Body of pancreas (tissue), 4 donors: ENCODE measurements at regions not wholly inside any gene's neighbourhood (a gene's known extent, or its start where the extent isn't known, plus 50 kb on each side); places are given as distances from the start of the nearest gene placed in this dataset.

ENCODE experiments used
- CTCF ChIP-seq, 7 experiments: fragments of 450-650 bp in 4 of 7; fragments of 200-600 bp in 3 of 7; sonication (generic) in 3 of 7; IDR thresholded peaks; one replicate each; pipeline ENCODE4 v1.5.1; 2016 to 2019; ENCODE audit warnings: antibody characterized with exemption in 7 of 7
- POLR2A ChIP-seq, 3 donors: fragments of 450-650 bp; IDR thresholded peaks; one replicate each; pipeline ENCODE4 v1.6.1; 2016; ENCODE audit warnings: antibody characterized with exemption in 3 of 3, mild to moderate bottlenecking in 2 of 3

- TF ChIP-seq CTCF (IDR thresholded peaks at IDR 0.05) (peak; percentile 59 to 86 (median 78)), POLR2A (IDR thresholded peaks at IDR 0.05) (no peak)
Measured at GRCh38 chr14:36070031-36070719, 106.3 kb downstream of the PTCSC3 start.
